ENCODE measurements at regions not wholly inside any gene's neighbourhood (a gene's known extent, or its start where the extent isn't known, plus 50 kb on each side); places are given as distances from the start of the nearest gene placed in this dataset.

DNA sequence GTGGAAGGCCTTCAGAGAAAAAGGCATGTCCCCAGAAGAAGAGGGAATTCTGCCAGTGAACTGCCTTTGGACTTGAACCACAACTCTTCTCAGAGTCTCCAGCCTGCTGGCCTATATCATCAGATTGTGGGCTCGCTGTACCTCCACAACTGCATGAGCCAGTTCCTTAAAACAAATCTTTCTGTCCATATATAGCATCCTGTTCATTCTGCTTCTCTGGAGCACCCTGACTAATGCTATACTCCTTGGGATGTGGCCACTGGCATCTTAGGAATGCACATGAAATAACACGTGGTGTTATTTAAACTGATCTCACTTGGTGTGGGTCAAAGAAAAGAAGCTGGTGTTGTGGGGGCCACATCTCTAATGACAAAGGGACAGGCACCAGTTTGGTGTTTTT, 58.3 kb upstream of the VSTM5 start:
- no peak for TF ChIP-seq EZH2 (optimal IDR thresholded peaks at IDR 0.05; ENCODE audit: low read depth, low read length)
- TF ChIP-seq, protein P1, sequence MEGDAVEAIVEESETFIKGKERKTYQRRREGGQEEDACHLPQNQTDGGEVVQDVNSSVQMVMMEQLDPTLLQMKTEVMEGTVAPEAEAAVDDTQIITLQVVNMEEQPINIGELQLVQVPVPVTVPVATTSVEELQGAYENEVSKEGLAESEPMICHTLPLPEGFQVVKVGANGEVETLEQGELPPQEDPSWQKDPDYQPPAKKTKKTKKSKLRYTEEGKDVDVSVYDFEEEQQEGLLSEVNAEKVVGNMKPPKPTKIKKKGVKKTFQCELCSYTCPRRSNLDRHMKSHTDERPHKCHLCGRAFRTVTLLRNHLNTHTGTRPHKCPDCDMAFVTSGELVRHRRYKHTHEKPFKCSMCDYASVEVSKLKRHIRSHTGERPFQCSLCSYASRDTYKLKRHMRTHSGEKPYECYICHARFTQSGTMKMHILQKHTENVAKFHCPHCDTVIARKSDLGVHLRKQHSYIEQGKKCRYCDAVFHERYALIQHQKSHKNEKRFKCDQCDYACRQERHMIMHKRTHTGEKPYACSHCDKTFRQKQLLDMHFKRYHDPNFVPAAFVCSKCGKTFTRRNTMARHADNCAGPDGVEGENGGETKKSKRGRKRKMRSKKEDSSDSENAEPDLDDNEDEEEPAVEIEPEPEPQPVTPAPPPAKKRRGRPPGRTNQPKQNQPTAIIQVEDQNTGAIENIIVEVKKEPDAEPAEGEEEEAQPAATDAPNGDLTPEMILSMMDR (IDR thresholded peaks at IDR 0.05; ENCODE audit: low read length), result no peak

Data from MM.1S (cell line).